GM23338 (cell line): ENCODE measurements at regions not wholly inside any gene's neighbourhood (a gene's known extent, or its start where the extent isn't known, plus 50 kb on each side); places are given as distances from the start of the nearest gene placed in this dataset.

ENCODE experiments used
- ATAC-seq: fragments of 200-7000 bp; cut with Tn5 transposase; 3 replicates; pipeline ENCODE4 v1.9.1; 2020
- DNase-seq: peaks from one replicate; pipeline ENCODE4 v3.0.0-alpha.2; 2015; ENCODE audit warnings: low spot score
- H2AFZ ChIP-seq: fragments of 200-600 bp; sonication (generic); 2 replicates; pipeline ENCODE4 v1.8.0; 2016; ENCODE audit warnings: antibody characterized with exemption, mild to moderate bottlenecking, moderate library complexity
- H3F3A ChIP-seq: fragments of 200-600 bp; sonication (generic); replicated peaks from 2 replicates; pipeline ENCODE4 v1.8.0; 2017; ENCODE audit warnings: antibody characterized with exemption, mixed run types, low read depth
- H3K27ac ChIP-seq: fragments of 200-600 bp; sonication (generic); 2 replicates; pipeline ENCODE4 v1.6.1; 2016; ENCODE audit warnings: low read depth
- H3K27me3 ChIP-seq: fragments of 200-600 bp; sonication (generic); 2 replicates; pipeline ENCODE4 v1.8.0; 2016; ENCODE audit warnings: mild to moderate bottlenecking, mixed run types, moderate library complexity; ENCODE audit not compliant: insufficient read depth
- H3K36me3 ChIP-seq: fragments of 200-600 bp; sonication (generic); 2 replicates; pipeline ENCODE4 v1.8.0; 2016; ENCODE audit warnings: mild to moderate bottlenecking; ENCODE audit not compliant: insufficient read depth
- H3K4me1 ChIP-seq: fragments of 200-600 bp; sonication (generic); 2 replicates; pipeline ENCODE4 v1.8.0; 2016; ENCODE audit warnings: mild to moderate bottlenecking, moderate library complexity; ENCODE audit not compliant: insufficient read depth
- H3K4me2 ChIP-seq: fragments of 200-600 bp; sonication (generic); 2 replicates; pipeline ENCODE4 v1.7.1; 2017; ENCODE audit warnings: mixed run types
- H3K4me3 ChIP-seq: fragments of 200-600 bp; sonication (generic); 2 replicates; pipeline ENCODE4 v1.6.1; 2016; ENCODE audit warnings: mixed run types
- H3K79me2 ChIP-seq: fragments of 200-600 bp; sonication (generic); replicated peaks from 2 replicates; pipeline ENCODE4 v1.8.0; 2017; ENCODE audit warnings: mild to moderate bottlenecking; ENCODE audit not compliant: insufficient read depth
- H3K9me2 ChIP-seq: fragments of 200-600 bp; sonication (generic); 2 replicates; pipeline ENCODE4 v1.8.0; 2017; ENCODE audit not compliant: insufficient read depth
- H4K20me1 ChIP-seq: fragments of 200-600 bp; sonication (generic); replicated peaks from 2 replicates; pipeline ENCODE4 v1.8.0; 2017; ENCODE audit warnings: mild to moderate bottlenecking; ENCODE audit not compliant: insufficient read depth
- H3K27ac Mint-ChIP-seq: 2 replicates; pipeline ENCODE4 v1.8.0; 2020; ENCODE audit warnings: inconsistent platforms, mild to moderate bottlenecking, moderate library complexity, mixed read lengths
- H3K27me3 Mint-ChIP-seq: 3 replicates; pipeline ENCODE4 v1.8.0; 2022; ENCODE audit warnings: low read depth, mild to moderate bottlenecking, moderate library complexity, mixed read lengths, inconsistent platforms; ENCODE audit not compliant: insufficient read depth, poor library complexity
- H3K36me3 Mint-ChIP-seq: 3 replicates; pipeline ENCODE4 v1.8.0; 2021; ENCODE audit warnings: low read depth, mild to moderate bottlenecking, inconsistent platforms, moderate library complexity, mixed read lengths
- H3K4me1 Mint-ChIP-seq: 3 replicates; pipeline ENCODE4 v1.8.0; 2020; ENCODE audit warnings: mild to moderate bottlenecking, inconsistent platforms, mixed read lengths
- H3K4me3 Mint-ChIP-seq: 3 replicates; pipeline ENCODE4 v1.8.0; 2021; ENCODE audit warnings: moderate library complexity, mild to moderate bottlenecking, inconsistent platforms, mixed read lengths
- H3K9me3 Mint-ChIP-seq: 3 replicates; pipeline ENCODE4 v1.8.0; 2020; ENCODE audit warnings: moderate library complexity, mild to moderate bottlenecking, inconsistent platforms, mixed read lengths
- CREB1 ChIP-seq: fragments of 250-450 bp; sonication (Bioruptor Pico); IDR thresholded peaks from 2 replicates; pipeline ENCODE4 v1.5.0; 2020; ENCODE audit warnings: low read depth, mild to moderate bottlenecking, moderate library complexity
- CTCF ChIP-seq, 2 experiments: fragments of 200-600 bp in 1 of 2; sonication (generic) in 1 of 2; conservative IDR thresholded peaks; 2 replicates each; pipeline versions ENCODE4 v1.5.1 to v1.6.1; 2016 to 2017; ENCODE audit warnings: antibody characterized with exemption in 2 of 2, low read depth in 2 of 2, mild to moderate bottlenecking in 2 of 2, moderate library complexity in 1 of 2
- EZH2 ChIP-seq: fragments of 200-600 bp; sonication (generic); IDR thresholded peaks from one replicate; pipeline ENCODE4 v1.8.0; 2017; ENCODE audit warnings: antibody characterized with exemption, mild to moderate bottlenecking, low read depth; ENCODE audit not compliant: unreplicated experiment
- EZH2phosphoT487 ChIP-seq: fragments of 200-600 bp; sonication (generic); IDR thresholded peaks from one replicate; pipeline ENCODE4 v1.8.1; 2018; ENCODE audit warnings: antibody characterized with exemption; ENCODE audit not compliant: unreplicated experiment
- JUNB ChIP-seq: IDR thresholded peaks from one replicate; pipeline ENCODE4 v1.6.1; 2016; ENCODE audit warnings: antibody characterized with exemption; ENCODE audit not compliant: unreplicated experiment
- NANOG ChIP-seq: IDR thresholded peaks from 2 replicates; pipeline ENCODE4 v1.6.1; 2016; ENCODE audit warnings: antibody characterized with exemption, borderline replicate concordance
- POLR2AphosphoS5 ChIP-seq: IDR thresholded peaks from 2 replicates; pipeline ENCODE4 v1.6.1; 2016; ENCODE audit warnings: antibody characterized with exemption, low read depth
- REST ChIP-seq: IDR thresholded peaks from one replicate; pipeline ENCODE4 v1.6.1; 2018; ENCODE audit warnings: antibody characterized with exemption; ENCODE audit not compliant: unreplicated experiment
- STAT1 ChIP-seq: IDR thresholded peaks from one replicate; pipeline ENCODE4 v1.6.1; 2016; ENCODE audit warnings: antibody characterized with exemption; ENCODE audit not compliant: unreplicated experiment
- ZNF114 ChIP-seq: fragments of 250-450 bp; sonication (Bioruptor Pico); IDR thresholded peaks from 2 replicates; pipeline ENCODE4 v1.5.0; 2020; ENCODE audit warnings: mild to moderate bottlenecking, moderate library complexity
- ZNF331 ChIP-seq: fragments of 250-450 bp; sonication (Bioruptor Pico); IDR thresholded peaks from 2 replicates; pipeline ENCODE4 v1.5.0; 2020; ENCODE audit warnings: low read depth, mild to moderate bottlenecking, moderate library complexity
- ZNF462 ChIP-seq: fragments of 250-450 bp; sonication (Bioruptor Pico); IDR thresholded peaks from 2 replicates; pipeline ENCODE4 v1.5.0; 2020; ENCODE audit warnings: mild to moderate bottlenecking, moderate library complexity

GRCh38 chr7:47709451-47709850 is 127.5 kb upstream of the TNS3 start:
- Mint-ChIP-seq H3K27me3 (peaks cover 3% of the 10 kb centered on the region), H3K9me3 (no peaks in the 10 kb centered on the region; the same call in 2 of the 3 replicates), H3K36me3 (no peaks in the 10 kb centered on the region), H3K27ac (no peak overlapping the region), H3K4me3 (no peak overlapping the region), H3K4me1 (peaks cover 2% of the 10 kb centered on the region; the same call in 1 of the 3 replicates)
- ATAC-seq, result no peak
- Histone ChIP-seq H3K36me3 (no peaks in the 10 kb centered on the region), H3K4me2 (no peak overlapping the region), H3K79me2 (no peaks in the 10 kb centered on the region), H3K4me3 (no peak overlapping the region), H3F3A (no peaks in the 10 kb centered on the region), H2AFZ (no peak overlapping the region), H3K9me2 (no peaks in the 10 kb centered on the region), H3K4me1 (no peaks in the 10 kb centered on the region), H3K27ac (no peak overlapping the region), H4K20me1 (no peaks in the 10 kb centered on the region), H3K27me3 (no peaks in the 10 kb centered on the region)
- no peak for DNase-seq
- TF ChIP-seq STAT1 (no peak), JUNB (no peak)

- no peaks in the 10 kb centered on the region for H3F3A ChIP-seq
- H2AFZ ChIP-seq, result no peak overlapping the region
- no peaks in the 10 kb centered on the region for H3K36me3 ChIP-seq
- H3K27ac ChIP-seq, result no peak overlapping the region
- no peaks in the 10 kb centered on the region for H3K79me2 ChIP-seq
- H3K27me3 ChIP-seq, result no peaks in the 10 kb centered on the region
- ATAC-seq, result no peak
- H3K4me1 ChIP-seq, result no peaks in the 10 kb centered on the region
- H3K9me2 ChIP-seq, result no peaks in the 10 kb centered on the region
- Mint-ChIP-seq H3K27me3 (peaks cover 3% of the 10 kb centered on the region), H3K9me3 (no peaks in the 10 kb centered on the region; the same call in 2 of the 3 replicates), H3K36me3 (no peaks in the 10 kb centered on the region), H3K27ac (no peak overlapping the region), H3K4me1 (peaks cover 2% of the 10 kb centered on the region; the same call in 1 of the 3 replicates), H3K4me3 (no peak overlapping the region)
- no peak overlapping the region for H3K4me2 ChIP-seq
- no peak overlapping the region for H3K4me3 ChIP-seq
- no peaks in the 10 kb centered on the region for H4K20me1 ChIP-seq
- DNase-seq, result no peak
- TF ChIP-seq EZH2 (no peak), ZNF114 (CRISPR knock-in tag) (no peak), CTCF (conservative IDR thresholded peaks at IDR 0.05; ENCODE audit: low read depth in 2 of 2) (no peak), ZNF331 (CRISPR knock-in tag) (no peak), JUNB (no peak), REST (no peak), EZH2phosphoT487 (no peak), ZNF462 (CRISPR knock-in tag) (no peak), POLR2AphosphoS5 (no peak), NANOG (no peak), CREB1 (CRISPR knock-in tag) (no peak)
Measured at GRCh38 chr7:47709051-47709450, 127.1 kb upstream of the TNS3 start.
